ENCODE measurements at regions not wholly inside any gene's neighbourhood (a gene's known extent, or its start where the extent isn't known, plus 50 kb on each side); places are given as distances from the start of the nearest gene placed in this dataset.

DNA sequence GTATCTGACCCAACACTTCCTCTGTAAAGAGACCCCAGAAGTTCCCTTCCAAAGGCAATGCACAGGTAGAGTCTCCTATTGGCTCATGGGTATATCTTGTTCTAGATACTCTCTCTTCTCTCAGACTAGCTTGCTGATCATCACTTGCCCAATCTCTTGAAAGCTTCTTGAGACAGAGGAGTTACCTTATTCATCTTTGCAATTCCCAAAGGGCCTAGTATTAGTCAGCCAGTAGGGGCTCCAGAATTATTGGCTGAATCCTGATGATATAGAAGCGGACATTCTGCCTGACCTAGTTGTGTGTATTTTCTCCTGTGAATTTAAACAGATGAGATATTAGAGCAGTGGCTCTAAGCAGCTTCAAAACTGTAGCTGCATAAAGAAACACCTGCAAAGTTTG is 304.0 kb upstream of the KLF4 start (continued):
- no peak for TF ChIP-seq ZUFSP (CRISPR knock-in tag; IDR thresholded peaks at IDR 0.05; ENCODE audit: borderline replicate concordance)

DNA sequence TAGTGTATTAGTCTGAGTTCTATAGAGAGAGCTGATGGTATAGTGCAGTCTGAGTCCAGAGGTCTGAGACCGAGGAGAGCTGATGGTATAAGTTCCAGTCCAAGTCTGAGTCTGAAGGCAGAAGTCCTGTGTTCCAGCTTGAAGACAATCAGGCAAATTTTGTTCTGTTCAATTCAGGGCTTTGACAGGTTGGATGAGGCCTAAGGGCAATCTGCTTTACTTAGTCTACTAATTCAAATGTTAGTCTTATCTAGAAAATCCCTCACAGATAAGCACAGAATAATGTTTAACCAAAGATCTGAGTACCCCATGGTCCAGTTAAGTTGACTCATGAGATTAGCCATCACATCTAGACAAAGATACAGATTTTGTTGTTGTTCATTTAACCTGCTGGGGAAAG is 303.0 kb upstream of the KLF4 start:
- in situ Hi-C loops (cut with HindIII; ENCODE audit: extremely low pct_ligation_motif_present, low pct_unique_long_range_greater_than_20kb) (no loop called here), intact Hi-C loops (cut with micrococcal nuclease; ENCODE audit: unreplicated experiment) (no loop called here)
- Histone ChIP-seq H3K36me3 (replicated peaks in 1 of 2; ENCODE audit: control insufficient read depth in 1 of 2, insufficient read depth in 2 of 2, low read length in 2 of 2) (no peaks in the 10 kb centered on the region), H3K27me3 (ENCODE audit: control insufficient read depth in 1 of 2, insufficient read depth in 2 of 2, low read length in 2 of 2) (no peaks in the 10 kb centered on the region), H3K4me1 (ENCODE audit: insufficient read depth, low read length) (no peaks in the 10 kb centered on the region), H3K4me3 (replicated peaks in 1 of 3; ENCODE audit: insufficient read depth in 1 of 3, low read depth in 2 of 3, low read length in 3 of 3) (no peak overlapping the region), H3K9me3 (ENCODE audit: low read length) (no peaks in the 10 kb centered on the region), H3K27ac (ENCODE audit: extremely low read length, insufficient read depth, low read length) (no peak overlapping the region), H4K20me1 (ENCODE audit: insufficient read depth, low read length) (no peaks in the 10 kb centered on the region), H3K79me2 (ENCODE audit: insufficient read depth, low read length) (no peaks in the 10 kb centered on the region), H3K9ac (ENCODE audit: insufficient read depth, low read depth, low read length) (no peak overlapping the region), H3K4me2 (ENCODE audit: low read depth, low read length) (no peak overlapping the region), H2AFZ (ENCODE audit: low read length) (no peak overlapping the region)
- BruUV-seq (replicated peaks), result no TSS peak
- no peak for TF ChIP-seq SOX5 (CRISPR knock-in tag; IDR thresholded peaks at IDR 0.05; ENCODE audit: borderline replicate concordance)
- no peak for TF ChIP-seq KDM5A (IDR thresholded peaks at IDR 0.05; ENCODE audit: borderline replicate concordance, low read length)
- no peak for TF ChIP-seq MAF1 (CRISPR knock-in tag; IDR thresholded peaks at IDR 0.05; ENCODE audit: borderline replicate concordance)
- no peak for TF ChIP-seq ZMYM4 (CRISPR knock-in tag; IDR thresholded peaks at IDR 0.05)
- TF ChIP-seq, protein P1, sequence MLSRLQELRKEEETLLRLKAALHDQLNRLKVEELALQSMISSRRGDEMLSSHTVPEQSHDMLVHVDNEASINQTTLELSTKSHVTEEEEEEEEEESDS (CRISPR knock-in tag; IDR thresholded peaks at IDR 0.05; ENCODE audit: borderline replicate concordance), result no peak
- no peak for TF ChIP-seq NFYC (CRISPR knock-in tag; IDR thresholded peaks at IDR 0.05)
- TF ChIP-seq EHMT2 (IDR thresholded peaks at IDR 0.05; ENCODE audit: borderline replicate concordance, low read depth, low read length), result no peak
- TF ChIP-seq, protein P2, sequence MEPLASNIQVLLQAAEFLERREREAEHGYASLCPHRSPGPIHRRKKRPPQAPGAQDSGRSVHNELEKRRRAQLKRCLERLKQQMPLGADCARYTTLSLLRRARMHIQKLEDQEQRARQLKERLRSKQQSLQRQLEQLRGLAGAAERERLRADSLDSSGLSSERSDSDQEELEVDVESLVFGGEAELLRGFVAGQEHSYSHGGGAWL (CRISPR knock-in tag; IDR thresholded peaks at IDR 0.05), result no peak
- TF ChIP-seq ZNF740 (CRISPR knock-in tag; IDR thresholded peaks at IDR 0.05), result no peak
- no peak for TF ChIP-seq ZUFSP (CRISPR knock-in tag; IDR thresholded peaks at IDR 0.05; ENCODE audit: borderline replicate concordance)
- TF ChIP-seq ZBTB7B (CRISPR knock-in tag; IDR thresholded peaks at IDR 0.05), result no peak
- no peak for TF ChIP-seq RAD51 (IDR thresholded peaks at IDR 0.05; ENCODE audit: borderline replicate concordance)
- no peak for TF ChIP-seq NFYB (CRISPR knock-in tag; IDR thresholded peaks at IDR 0.05)
- no peak for TF ChIP-seq HOXA3 (CRISPR knock-in tag; IDR thresholded peaks at IDR 0.05)
- ATAC-seq (no peak), FAIRE-seq (no peak), DNase-seq (ENCODE audit: low spot score) (no peak)
- ChIA-PET CTCF (ENCODE audit: low intra/inter-chr PET ratio, low total read pairs) (no interaction called here), POLR2A (no interaction called here)
- WGBS (ENCODE audit: low lambda C conversion rate), result 0% methylated on average over 1 of the region's 1 CpG

Measured in HepG2 (cell line).